Uterus (tissue), 2 donors: ENCODE measurements at regions not wholly inside any gene's neighbourhood (a gene's known extent, or its start where the extent isn't known, plus 50 kb on each side); places are given as distances from the start of the nearest gene placed in this dataset.

Experiments
- POLR2A ChIP-seq, 2 donors: fragments of 450-650 bp; IDR thresholded peaks; one replicate each; pipeline ENCODE4 v1.6.1; 2016; ENCODE audit warnings: antibody characterized with exemption in 2 of 2, mild to moderate bottlenecking in 1 of 2, moderate library complexity in 1 of 2
- TF ChIP-seq, protein P1 (sequence below), 4 experiments: fragments of 200-600 bp in 2 of 4; fragments of 450-650 bp in 2 of 4; sonication (generic) in 2 of 4; IDR thresholded peaks; one replicate each; pipeline ENCODE4 v1.5.1; 2016 to 2019; ENCODE audit warnings: antibody characterized with exemption in 4 of 4, mild to moderate bottlenecking in 2 of 4, moderate library complexity in 1 of 4

DNA sequence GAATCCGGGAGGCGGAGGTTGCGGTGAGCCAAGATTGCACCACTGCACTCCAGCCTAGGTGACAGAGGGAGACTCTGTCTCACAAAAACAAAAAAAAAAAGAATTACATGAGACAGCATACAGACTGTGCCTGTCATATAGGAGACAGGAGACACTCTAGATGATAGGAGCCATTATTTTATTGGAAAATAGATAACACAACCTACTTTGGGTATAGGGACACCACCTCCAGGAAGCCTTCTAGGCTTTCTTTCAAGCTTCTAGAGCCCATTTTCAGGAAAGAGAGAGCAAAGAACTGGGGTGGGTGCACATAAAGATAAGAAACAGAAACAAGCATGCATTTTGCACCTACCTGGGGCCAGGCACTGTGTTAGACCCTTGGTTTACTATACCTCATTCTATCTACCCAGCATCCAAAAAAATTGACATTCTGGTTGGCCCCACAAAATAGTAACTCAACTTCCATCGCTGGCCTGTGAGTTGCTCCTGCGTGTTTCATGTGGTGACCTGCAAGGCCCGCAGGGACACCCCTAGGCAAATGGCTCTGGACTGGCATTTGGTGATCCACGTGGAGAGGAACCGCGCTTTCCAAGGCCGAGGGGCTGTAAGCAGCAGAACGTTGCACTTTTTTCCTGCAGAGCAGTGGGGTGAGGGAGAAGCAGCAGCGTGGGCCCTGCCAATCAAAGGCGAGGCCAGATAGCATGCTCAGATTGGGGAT lies 57.1 kb upstream of the CACUL1 start:
- TF ChIP-seq, protein P1, sequence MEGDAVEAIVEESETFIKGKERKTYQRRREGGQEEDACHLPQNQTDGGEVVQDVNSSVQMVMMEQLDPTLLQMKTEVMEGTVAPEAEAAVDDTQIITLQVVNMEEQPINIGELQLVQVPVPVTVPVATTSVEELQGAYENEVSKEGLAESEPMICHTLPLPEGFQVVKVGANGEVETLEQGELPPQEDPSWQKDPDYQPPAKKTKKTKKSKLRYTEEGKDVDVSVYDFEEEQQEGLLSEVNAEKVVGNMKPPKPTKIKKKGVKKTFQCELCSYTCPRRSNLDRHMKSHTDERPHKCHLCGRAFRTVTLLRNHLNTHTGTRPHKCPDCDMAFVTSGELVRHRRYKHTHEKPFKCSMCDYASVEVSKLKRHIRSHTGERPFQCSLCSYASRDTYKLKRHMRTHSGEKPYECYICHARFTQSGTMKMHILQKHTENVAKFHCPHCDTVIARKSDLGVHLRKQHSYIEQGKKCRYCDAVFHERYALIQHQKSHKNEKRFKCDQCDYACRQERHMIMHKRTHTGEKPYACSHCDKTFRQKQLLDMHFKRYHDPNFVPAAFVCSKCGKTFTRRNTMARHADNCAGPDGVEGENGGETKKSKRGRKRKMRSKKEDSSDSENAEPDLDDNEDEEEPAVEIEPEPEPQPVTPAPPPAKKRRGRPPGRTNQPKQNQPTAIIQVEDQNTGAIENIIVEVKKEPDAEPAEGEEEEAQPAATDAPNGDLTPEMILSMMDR (IDR thresholded peaks at IDR 0.05): no peak
- no peak for TF ChIP-seq POLR2A (IDR thresholded peaks at IDR 0.05)
